A204.1 (cell line): ENCODE measurements at regions not wholly inside any gene's neighbourhood (a gene's known extent, or its start where the extent isn't known, plus 50 kb on each side); places are given as distances from the start of the nearest gene placed in this dataset.
"Not testable (repeated sequence)": the region's sequence is repeated elsewhere in the genome, so short reads cannot be mapped to it uniquely, and the experiment has no call there.

Experiments used
- FAIRE-seq: peaks from 2 replicates; lab custom pipeline; 2012; peaks lifted over from hg19 to GRCh38; lab: Jason Lieb, UNC

GRCh38 chr2:84214455-84214854 is 244.6 kb downstream of the SUCLG1 start:
- no peak for FAIRE-seq

GRCh38 chr2:84212611-84213314 is 246.3 kb downstream of the SUCLG1 start:
- no peak for FAIRE-seq

GRCh38 chr2:84209941-84210340 is 249.1 kb downstream of the SUCLG1 start:
- no peak for FAIRE-seq

GRCh38 chr2:84204995-84205394 is 254.1 kb downstream of the SUCLG1 start:
- FAIRE-seq: no peak

- no peak for FAIRE-seq
These were observed 256.9 kb downstream of the SUCLG1 start for GRCh38 chr2:84202166-84202565.

- FAIRE-seq: no peak
These were observed 257.9 kb downstream of the SUCLG1 start for GRCh38 chr2:84201158-84201557.

GRCh38 chr2:84197901-84198300 is 261.2 kb downstream of the SUCLG1 start:
- no peak for FAIRE-seq

- FAIRE-seq: no peak
These were observed 264.0 kb downstream of the SUCLG1 start for GRCh38 chr2:84194949-84195644.

- no peak for FAIRE-seq
These were observed 264.9 kb downstream of the SUCLG1 start for GRCh38 chr2:84194181-84194580.

GRCh38 chr2:84187258-84187657 is 271.8 kb downstream of the SUCLG1 start:
- no peak for FAIRE-seq

GRCh38 chr2:84181927-84182326 is 277.2 kb downstream of the SUCLG1 start:
- no peak for FAIRE-seq

- no peak for FAIRE-seq
These were observed 281.3 kb downstream of the SUCLG1 start for GRCh38 chr2:84177733-84178132.

- FAIRE-seq: no peak
These were observed 283.1 kb downstream of the SUCLG1 start for GRCh38 chr2:84175970-84176369.

GRCh38 chr2:84175340-84175739 is 283.7 kb downstream of the SUCLG1 start:
- FAIRE-seq: no peak

GRCh38 chr2:84173041-84173440 is 286.0 kb downstream of the SUCLG1 start:
- no peak for FAIRE-seq

GRCh38 chr2:84170979-84171378 is 288.1 kb downstream of the SUCLG1 start:
- peak; percentile 79 for FAIRE-seq

- FAIRE-seq: no peak
These were observed 289.2 kb downstream of the SUCLG1 start for GRCh38 chr2:84169871-84170270.

GRCh38 chr2:84168552-84168951 is 290.5 kb downstream of the SUCLG1 start:
- FAIRE-seq: not testable (repeated sequence)

GRCh38 chr2:84165256-84165655 is 293.8 kb downstream of the SUCLG1 start:
- no peak for FAIRE-seq

GRCh38 chr2:84160453-84160852 is 298.6 kb downstream of the SUCLG1 start:
- no peak for FAIRE-seq

- no peak for FAIRE-seq
These were observed 300.5 kb downstream of the SUCLG1 start for GRCh38 chr2:84158605-84159004.

GRCh38 chr2:84152462-84152861 is 306.6 kb downstream of the SUCLG1 start:
- no peak for FAIRE-seq

- no peak for FAIRE-seq
These were observed 314.7 kb downstream of the SUCLG1 start for GRCh38 chr2:84144345-84144744.

GRCh38 chr2:84137034-84137433 is 322.0 kb downstream of the SUCLG1 start:
- FAIRE-seq: no peak
